Keratinocyte (primary cell): ENCODE measurements at regions not wholly inside any gene's neighbourhood (a gene's known extent, or its start where the extent isn't known, plus 50 kb on each side); places are given as distances from the start of the nearest gene placed in this dataset.

Experiments
- DNase-seq: peaks from one replicate; pipeline ENCODE4 v3.0.0-alpha.2; 2011; ENCODE audit warnings: low read depth, missing footprints, low spot score
- FAIRE-seq: peaks from 2 replicates; lab custom pipeline; 2011; peaks lifted over from hg19 to GRCh38; lab: Jason Lieb, UNC
- H2AFZ ChIP-seq: 2 replicates; pipeline ENCODE4 v1.6.0; 2012; ENCODE audit warnings: low read length, control low read depth, inconsistent platforms; ENCODE audit not compliant: control insufficient read depth
- H3K27ac ChIP-seq: 2 replicates; pipeline ENCODE4 v1.5.1; 2011; ENCODE audit warnings: low read length; ENCODE audit not compliant: control insufficient read depth, insufficient read depth
- H3K27me3 ChIP-seq: 3 replicates; pipeline ENCODE4 v1.6.0; 2011; ENCODE audit warnings: low read length; ENCODE audit not compliant: control insufficient read depth, insufficient read depth; ENCODE audit errors: extremely low read depth
- H3K36me3 ChIP-seq, 2 experiments: 2 replicates in 1 of 2; 3 replicates in 1 of 2; pipeline ENCODE4 v1.5.1; 2011; ENCODE audit warnings: low read length in 2 of 2, mild to moderate bottlenecking in 1 of 2; ENCODE audit not compliant: control insufficient read depth in 2 of 2, insufficient read depth in 2 of 2; ENCODE audit errors: extremely low read depth in 1 of 2
- H3K4me1 ChIP-seq: 3 replicates; pipeline ENCODE4 v1.5.1; 2011; ENCODE audit warnings: low read length; ENCODE audit not compliant: control insufficient read depth, insufficient read depth; ENCODE audit errors: extremely low read depth
- H3K4me2 ChIP-seq: 3 replicates; pipeline ENCODE4 v1.6.0; 2011; ENCODE audit warnings: low read depth, low read length; ENCODE audit not compliant: control insufficient read depth, insufficient read depth; ENCODE audit errors: extremely low read depth
- H3K4me3 ChIP-seq, 3 experiments: fragments of 200-600 bp in 1 of 3; sonication (generic) in 1 of 3; 2 replicates in 2 of 3; 3 replicates in 1 of 3; pipeline ENCODE4 v1.5.1; 2011 to 2016; ENCODE audit warnings: low read length in 3 of 3, mild to moderate bottlenecking in 3 of 3, control low read depth in 2 of 3, inconsistent platforms in 1 of 3, low read depth in 1 of 3, mixed read lengths in 1 of 3, mixed run types in 1 of 3, moderate library complexity in 1 of 3; ENCODE audit not compliant: control insufficient read depth in 2 of 3, insufficient read depth in 2 of 3; ENCODE audit errors: extremely low read depth in 1 of 3
- H3K79me2 ChIP-seq: 2 replicates; pipeline ENCODE4 v1.6.0; 2012; ENCODE audit warnings: low read length; ENCODE audit not compliant: control insufficient read depth, insufficient read depth
- H3K9ac ChIP-seq: 3 replicates; pipeline ENCODE4 v1.6.0; 2011; ENCODE audit warnings: low read length; ENCODE audit not compliant: control insufficient read depth, insufficient read depth; ENCODE audit errors: extremely low read depth
- H3K9me1 ChIP-seq: 3 replicates; pipeline ENCODE4 v1.6.0; 2011; ENCODE audit warnings: low read length; ENCODE audit not compliant: control insufficient read depth, insufficient read depth; ENCODE audit errors: extremely low read depth
- H3K9me3 ChIP-seq: 2 replicates; pipeline ENCODE4 v1.5.1; 2012; ENCODE audit warnings: low read depth, low read length; ENCODE audit not compliant: control insufficient read depth
- H4K20me1 ChIP-seq: 3 replicates; pipeline ENCODE4 v1.6.0; 2011; ENCODE audit warnings: low read length; ENCODE audit not compliant: control insufficient read depth, insufficient read depth; ENCODE audit errors: extremely low read depth
- CTCF ChIP-seq, 3 experiments: IDR thresholded peaks in 1 of 3; conservative IDR thresholded peaks in 1 of 3; optimal IDR thresholded peaks in 1 of 3; 2 replicates in 2 of 3; 3 replicates in 1 of 3; pipeline versions ENCODE3 to v1.5.1; 2011; ENCODE audit warnings: low read length in 3 of 3, mild to moderate bottlenecking in 3 of 3, moderate library complexity in 2 of 3, control low read depth in 1 of 3, inconsistent platforms in 1 of 3; ENCODE audit not compliant: insufficient read depth in 2 of 3; ENCODE audit errors: extremely low read depth in 1 of 3
- EZH2 ChIP-seq: IDR thresholded peaks from one replicate; pipeline ENCODE4 v1.6.1; 2012; ENCODE audit warnings: inconsistent platforms, mild to moderate bottlenecking, low read length, moderate library complexity
- dilution Hi-C: fragments of 300-500 bp; cut with MboI; formaldehyde crosslinking; loops from one replicate; pipeline ENCODE4 v1.7.0; 2020; ENCODE audit warnings: low sequenced_read_pairs; ENCODE audit not compliant: extremely low pct_ligation_motif_present

DNA sequence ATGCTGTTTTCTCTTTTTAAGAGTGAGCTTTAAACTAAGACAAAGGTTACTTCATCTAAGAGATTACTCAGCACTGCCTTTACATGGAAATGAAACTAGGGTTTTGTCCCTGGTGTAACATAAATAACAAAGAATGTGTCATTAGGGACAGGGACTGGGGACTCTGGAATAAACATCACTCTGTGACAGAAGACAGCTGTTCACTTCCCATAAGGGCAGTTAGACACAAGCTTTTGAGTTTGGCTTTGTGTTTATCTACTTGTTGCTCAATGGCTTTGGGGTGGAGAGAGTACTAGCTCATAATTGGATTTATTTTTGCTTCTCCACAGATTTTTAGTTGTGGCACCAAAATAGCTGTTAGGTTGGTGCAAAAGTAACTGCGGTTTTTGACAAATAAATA, 154.5 kb downstream of the OR4C45 start:
- no peaks in the 10 kb centered on the region for H3K36me3 ChIP-seq
- no peak for FAIRE-seq
- no peaks in the 10 kb centered on the region for H3K9me3 ChIP-seq
- H3K79me2 ChIP-seq: no peaks in the 10 kb centered on the region
- dilution Hi-C loops: no loop called here
- no peak overlapping the region for H3K27ac ChIP-seq
- no peak overlapping the region for H2AFZ ChIP-seq
- H3K4me3 ChIP-seq: no peak overlapping the region
- H3K4me2 ChIP-seq: no peak overlapping the region
- H3K9me1 ChIP-seq: no peaks in the 10 kb centered on the region
- no peaks in the 10 kb centered on the region for H3K4me1 ChIP-seq
- no peak overlapping the region for H3K9ac ChIP-seq
- no peak for DNase-seq
- TF ChIP-seq EZH2 (no peak), CTCF (optimal IDR thresholded peaks at IDR 0.05 in 1 of 3, IDR thresholded peaks at IDR 0.05 in 1 of 3, conservative IDR thresholded peaks at IDR 0.05 in 1 of 3; ENCODE audit: extremely low read depth in 1 of 3, insufficient read depth in 2 of 3, low read length in 3 of 3) (no peak)
- H4K20me1 ChIP-seq: no peaks in the 10 kb centered on the region
- no peaks in the 10 kb centered on the region for H3K27me3 ChIP-seq

DNA sequence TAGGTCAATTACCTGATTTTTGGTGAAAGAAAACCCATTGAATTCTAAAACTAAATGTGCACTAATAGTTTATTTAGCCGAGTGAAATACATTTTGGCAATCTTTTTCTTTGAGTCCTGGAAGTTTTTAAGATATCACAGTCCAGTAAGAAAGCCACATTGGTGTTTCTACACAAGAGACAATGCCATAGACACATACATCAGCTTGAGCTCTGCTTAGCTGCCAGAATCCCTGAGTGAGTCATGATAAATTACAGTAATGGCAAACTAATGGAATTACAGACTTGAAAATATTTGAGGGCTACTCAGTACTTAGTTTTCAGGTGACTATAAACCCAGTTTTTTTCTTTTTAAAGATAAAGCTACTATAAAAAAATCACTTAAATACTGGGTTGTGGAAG, 155.4 kb downstream of the OR4C45 start:
- no peaks in the 10 kb centered on the region for H3K9me1 ChIP-seq
- dilution Hi-C loops: no loop called here
- no peaks in the 10 kb centered on the region for H3K79me2 ChIP-seq
- FAIRE-seq: no peak
- no peaks in the 10 kb centered on the region for H3K27me3 ChIP-seq
- no peaks in the 10 kb centered on the region for H3K4me1 ChIP-seq
- no peak overlapping the region for H3K4me2 ChIP-seq
- TF ChIP-seq EZH2: no peak
- no peak for TF ChIP-seq CTCF (optimal IDR thresholded peaks at IDR 0.05 in 1 of 3, IDR thresholded peaks at IDR 0.05 in 1 of 3, conservative IDR thresholded peaks at IDR 0.05 in 1 of 3; ENCODE audit: extremely low read depth in 1 of 3, insufficient read depth in 2 of 3, low read length in 3 of 3)
- H3K4me3 ChIP-seq: no peak overlapping the region
- DNase-seq: no peak
- H3K9me3 ChIP-seq: no peaks in the 10 kb centered on the region
- no peaks in the 10 kb centered on the region for H3K36me3 ChIP-seq
- H3K9ac ChIP-seq: no peak overlapping the region
- no peak overlapping the region for H3K27ac ChIP-seq
- no peaks in the 10 kb centered on the region for H4K20me1 ChIP-seq
- H2AFZ ChIP-seq: no peak overlapping the region
